GM18502 (cell line): ENCODE measurements at regions not wholly inside any gene's neighbourhood (a gene's known extent, or its start where the extent isn't known, plus 50 kb on each side); places are given as distances from the start of the nearest gene placed in this dataset.
"Not testable (repeated sequence)": the region's sequence is repeated elsewhere in the genome, so short reads cannot be mapped to it uniquely, and the experiment has no call there.

Source experiments
- ATAC-seq: cut with Tn5 transposase; IDR thresholded peaks from one replicate; pipeline ENCODE4 v1.9.1; 2021; ENCODE audit warnings: mild to moderate bottlenecking; ENCODE audit not compliant: unreplicated experiment, poor library complexity

DNA sequence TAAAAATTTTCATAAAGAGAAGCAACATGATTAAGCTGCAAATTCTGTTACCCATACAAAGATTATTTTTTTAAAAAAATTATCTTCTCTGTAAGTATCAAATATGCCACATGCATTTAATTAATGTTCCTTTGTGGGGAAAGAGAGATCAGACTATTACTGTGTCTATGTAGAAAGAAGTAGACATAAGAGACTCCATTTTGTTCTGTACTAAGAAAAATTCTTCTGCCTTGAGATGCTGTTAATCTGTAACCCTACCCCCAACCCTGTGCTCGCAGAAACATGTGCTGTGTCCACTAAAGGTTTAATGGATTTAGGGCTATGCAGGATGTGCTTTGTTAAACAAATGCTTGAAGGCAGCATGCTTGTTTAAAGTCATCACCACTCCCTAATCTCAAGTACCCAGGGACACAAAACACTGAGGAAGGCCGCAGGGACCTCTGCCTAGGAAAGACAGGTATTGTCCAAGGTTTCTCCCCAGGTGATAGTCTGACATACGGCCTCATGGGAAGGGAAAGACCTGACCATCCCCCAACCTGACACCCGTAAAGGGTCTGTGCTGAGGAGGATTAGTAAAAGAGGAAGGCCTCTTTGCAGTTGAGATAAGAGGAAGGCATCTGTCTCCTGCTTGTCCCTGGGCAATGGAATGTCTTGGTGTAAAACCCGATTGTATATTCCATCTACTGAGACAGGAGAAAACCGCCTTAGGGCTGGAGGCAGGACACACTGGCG lies 1260.9 kb upstream of the RAG2 start:
- not testable (repeated sequence) for ATAC-seq

DNA sequence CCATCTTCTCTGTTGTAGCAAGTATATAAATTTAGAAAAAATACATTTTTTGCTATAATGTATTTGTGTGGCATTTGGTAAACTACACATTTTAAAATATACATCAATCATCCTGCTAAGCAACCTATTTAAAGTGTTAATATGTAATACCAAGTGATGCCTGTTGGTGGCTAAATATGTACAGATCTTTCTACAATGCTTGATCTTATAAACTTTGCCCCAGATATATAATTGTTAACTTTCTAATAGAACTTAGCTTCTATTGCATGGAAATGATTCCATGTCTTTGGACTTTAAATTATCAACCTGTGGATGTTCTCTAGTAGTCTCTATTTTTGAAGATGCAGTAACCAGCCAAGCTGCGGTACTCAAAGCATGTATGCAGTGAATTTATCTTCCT lies 1260.4 kb upstream of the RAG2 start:
- no peak for ATAC-seq

DNA sequence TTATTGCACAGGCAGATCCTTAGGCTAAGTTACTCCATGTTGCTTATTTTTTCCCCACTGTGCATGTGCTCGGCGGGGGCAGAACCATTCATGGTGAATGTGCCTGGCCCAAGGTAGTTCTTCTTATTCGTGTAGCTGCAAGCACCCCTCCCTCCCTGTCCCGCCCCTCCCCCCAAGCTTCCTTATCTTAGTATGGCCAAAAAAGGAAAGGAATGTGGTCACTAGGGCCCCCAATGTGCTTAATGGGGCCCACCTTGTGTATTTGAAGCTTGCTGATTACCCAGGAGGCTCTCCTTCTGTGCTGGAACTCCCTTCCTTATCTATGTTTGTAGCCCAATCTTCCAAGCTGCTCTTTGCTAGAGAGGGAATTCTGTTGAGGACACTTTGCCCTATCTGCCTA lies 1259.7 kb upstream of the RAG2 start:
- ATAC-seq, result no peak

DNA sequence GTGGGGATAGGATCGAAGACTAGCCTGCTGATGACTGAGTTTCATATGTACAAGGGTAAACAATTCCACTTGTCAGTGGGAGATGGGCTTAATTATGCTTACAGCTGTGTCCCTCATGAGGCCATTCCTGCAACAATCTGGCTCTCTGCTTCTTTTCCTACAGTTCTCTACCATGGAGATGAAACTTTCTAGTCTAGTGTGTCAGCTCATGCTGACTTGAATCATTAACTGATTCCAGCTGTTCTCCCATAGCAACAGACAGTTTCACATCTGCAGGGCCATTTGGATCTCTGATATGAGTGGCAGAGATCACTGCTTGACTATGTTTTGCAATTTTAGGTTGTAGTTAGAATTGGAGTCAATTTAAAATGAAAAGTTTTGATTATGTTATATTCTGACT lies 1251.7 kb upstream of the RAG2 start:
- ATAC-seq, result no peak

DNA sequence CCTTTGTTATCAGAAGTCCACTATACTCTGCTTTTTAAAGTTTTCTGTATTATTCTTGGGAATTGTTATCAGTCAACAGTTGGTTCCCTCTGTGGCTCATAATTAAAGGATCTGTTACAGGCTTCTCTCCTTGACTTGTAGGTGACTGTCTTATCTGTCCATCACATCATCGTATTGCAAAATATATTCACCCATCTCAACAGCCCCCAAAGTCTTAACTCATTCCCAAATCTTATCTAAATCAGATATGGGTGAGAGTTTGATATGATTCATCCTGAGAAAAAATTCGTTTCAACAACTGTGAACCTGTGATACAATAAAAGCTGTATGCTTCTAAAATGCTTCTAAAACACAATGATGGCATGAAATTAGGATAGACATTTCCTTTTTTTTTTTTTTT lies 1245.6 kb upstream of the RAG2 start:
- no peak for ATAC-seq

DNA sequence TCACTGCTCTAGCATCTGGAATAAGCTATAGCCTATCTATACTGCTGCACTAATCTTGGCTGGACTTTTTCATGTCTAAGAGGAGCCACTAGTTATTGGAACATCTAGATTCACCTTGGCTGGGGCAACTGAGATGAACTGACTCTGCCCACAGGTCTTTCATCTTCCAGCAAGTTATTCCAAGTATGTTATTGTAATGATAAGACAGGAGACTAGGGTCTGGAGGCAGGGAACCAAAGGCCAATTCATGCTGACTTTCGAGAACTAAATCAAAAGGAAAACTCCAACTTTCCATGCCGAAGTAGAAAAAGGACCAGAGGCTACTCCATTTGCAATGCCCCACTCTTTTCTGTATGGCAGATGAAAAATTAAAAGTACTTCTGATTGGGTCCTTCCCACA lies 1243.0 kb upstream of the RAG2 start:
- ATAC-seq, result no peak

GRCh38 chr11:37840345-37840744 lies 1242.3 kb upstream of the RAG2 start:
- not testable (repeated sequence) for ATAC-seq

GRCh38 chr11:37830529-37830928 lies 1232.5 kb upstream of the RAG2 start:
- ATAC-seq, result no peak

GRCh38 chr11:37817727-37818270 lies 1219.8 kb upstream of the RAG2 start:
- ATAC-seq, result no peak

DNA sequence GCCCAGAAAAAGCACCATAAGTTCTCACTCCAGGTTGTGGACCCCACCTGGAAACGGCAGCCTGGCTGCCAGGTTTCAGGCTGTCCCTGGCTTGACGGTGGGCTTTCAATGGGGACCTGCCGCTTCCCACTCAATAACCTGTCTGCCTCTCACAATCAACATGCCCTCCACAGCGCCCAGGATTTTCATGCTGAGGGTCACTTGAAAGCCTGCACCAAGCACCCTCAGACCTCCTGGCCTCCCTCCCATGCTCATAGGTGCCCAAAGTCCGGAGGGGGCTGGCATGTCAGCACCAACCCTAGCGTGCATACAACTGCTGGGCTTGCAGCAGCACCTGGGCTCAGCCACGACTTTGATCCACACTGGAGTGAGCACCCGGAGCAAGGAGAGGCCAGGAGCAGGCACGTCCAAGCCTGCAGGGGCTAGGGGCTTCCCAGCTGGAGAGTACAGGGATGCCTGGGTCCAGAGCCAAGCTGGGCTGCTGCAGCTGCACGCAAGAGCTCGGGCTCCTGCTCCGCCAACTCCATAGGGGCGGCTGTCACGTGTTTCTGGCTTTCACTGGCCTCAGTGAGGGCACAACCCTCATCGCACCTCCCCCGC lies 1214.3 kb upstream of the RAG2 start:
- ATAC-seq, result no peak

DNA sequence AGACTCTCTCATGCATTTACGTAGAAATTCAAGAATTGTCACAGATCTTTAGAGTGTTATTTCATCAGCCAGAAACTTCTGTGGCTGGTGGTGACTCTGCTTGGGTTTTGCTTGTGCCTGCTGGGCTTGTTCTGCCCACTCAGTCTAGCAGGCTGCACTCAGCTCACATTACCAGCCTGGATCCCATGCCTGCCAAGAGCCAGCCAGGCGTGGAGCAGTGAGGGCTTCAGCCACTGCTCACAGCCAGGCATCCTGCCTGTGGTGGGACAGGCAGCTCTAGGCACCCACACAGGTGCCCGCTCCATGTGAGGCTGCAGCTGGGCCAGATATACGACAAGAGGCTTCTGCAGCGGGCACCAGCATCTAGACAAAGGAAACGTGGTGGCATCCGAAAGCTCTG lies 1213.3 kb upstream of the RAG2 start:
- ATAC-seq, result no peak

DNA sequence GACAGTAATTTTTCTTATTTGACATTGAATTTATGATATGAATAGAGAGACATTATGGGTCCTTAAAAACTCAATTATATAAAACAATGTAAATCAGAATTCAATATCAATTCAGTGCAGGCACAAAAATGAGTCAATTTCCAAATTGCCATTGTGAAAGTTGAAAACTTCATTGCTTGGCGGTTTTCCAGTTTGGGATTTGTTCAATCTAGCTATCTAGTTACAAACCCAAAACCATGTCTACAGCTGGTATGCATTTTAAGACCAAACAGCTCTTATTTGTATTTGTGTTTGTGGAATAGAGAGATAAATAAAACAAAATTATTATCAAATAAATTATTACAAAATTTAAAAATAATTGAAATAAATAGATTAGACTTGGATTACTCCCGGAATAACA lies 1206.6 kb upstream of the RAG2 start:
- ATAC-seq, result no peak

DNA sequence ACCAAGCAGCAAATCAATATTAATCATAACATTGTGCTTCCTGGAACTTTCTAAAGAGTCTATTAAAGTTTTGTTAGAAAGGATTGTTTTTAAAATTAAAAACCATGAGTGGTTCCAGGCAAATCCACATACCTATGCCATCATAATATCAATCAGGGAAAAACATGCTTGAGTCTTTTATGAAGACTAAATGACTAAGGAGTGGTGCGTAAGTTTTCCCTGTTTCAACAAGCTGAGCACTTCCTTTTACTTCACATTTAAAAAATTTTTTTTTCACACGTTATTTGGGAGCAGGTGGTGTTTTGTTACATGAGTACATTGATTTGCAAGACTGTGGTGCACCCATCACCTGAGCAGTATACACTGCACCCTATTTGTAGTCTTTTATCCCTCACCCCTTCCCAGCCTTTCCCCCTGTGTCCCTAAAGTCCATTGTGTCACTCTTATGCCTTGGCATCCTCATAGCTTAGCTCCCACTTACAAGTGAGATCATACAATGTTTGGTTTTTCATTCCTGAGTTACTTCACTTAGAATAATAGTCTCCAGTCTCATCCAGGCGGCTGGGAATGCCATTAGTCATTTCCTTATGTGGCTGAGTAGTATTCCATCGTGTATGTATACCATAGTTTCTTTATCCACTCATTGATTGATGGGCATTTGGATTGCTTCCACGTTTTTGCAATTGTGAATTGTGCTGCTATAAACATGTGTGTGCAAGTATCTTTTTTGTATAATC lies 1190.3 kb upstream of the RAG2 start:
- ATAC-seq, result no peak

DNA sequence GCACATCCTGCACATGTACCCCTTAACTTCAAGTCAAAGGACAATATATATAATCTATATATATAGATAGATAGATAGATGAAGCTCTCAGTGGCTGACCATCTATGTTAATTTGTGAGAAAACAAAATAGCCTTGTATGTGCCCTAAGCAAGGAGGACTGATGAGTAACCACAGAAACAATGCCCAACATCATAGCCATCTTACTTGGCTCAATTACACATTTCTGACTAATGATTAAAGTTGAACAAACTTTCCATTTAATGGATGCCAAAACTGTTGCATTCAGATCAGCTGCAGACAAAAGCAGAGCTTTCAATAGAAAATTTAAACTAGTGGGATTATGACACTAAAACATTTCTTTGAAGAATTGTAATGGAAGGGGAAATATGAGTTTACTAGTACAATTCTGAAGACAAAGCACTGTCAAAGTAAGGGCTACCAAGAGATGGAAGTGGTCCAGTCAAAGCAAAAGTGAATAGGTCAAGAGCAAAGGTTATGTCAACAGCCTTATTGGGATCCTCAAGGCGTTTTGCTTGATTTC lies 1188.2 kb upstream of the RAG2 start:
- no peak for ATAC-seq

DNA sequence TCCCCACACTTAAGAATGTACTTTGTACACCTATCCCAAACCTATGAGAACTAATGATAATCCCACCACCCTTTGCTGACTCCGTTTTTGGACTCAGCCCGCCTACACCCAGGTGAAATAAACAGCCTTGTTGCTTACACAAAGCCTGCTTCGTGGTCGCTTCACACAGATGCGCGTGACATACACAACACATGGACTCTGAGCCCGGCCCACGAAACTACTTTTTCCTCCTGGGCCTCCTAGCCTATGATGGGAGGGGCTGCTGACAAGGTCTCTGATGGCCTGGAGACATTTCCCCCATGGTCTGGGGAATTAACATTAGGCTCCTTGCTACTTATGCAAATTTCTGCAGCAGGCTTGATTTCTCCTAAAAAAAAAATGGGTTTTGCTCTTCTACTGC lies 1176.4 kb upstream of the RAG2 start:
- no peak for ATAC-seq

- no peak for ATAC-seq
Observed at GRCh38 chr11:37770145-37770544, 1172.1 kb upstream of the RAG2 start.

DNA sequence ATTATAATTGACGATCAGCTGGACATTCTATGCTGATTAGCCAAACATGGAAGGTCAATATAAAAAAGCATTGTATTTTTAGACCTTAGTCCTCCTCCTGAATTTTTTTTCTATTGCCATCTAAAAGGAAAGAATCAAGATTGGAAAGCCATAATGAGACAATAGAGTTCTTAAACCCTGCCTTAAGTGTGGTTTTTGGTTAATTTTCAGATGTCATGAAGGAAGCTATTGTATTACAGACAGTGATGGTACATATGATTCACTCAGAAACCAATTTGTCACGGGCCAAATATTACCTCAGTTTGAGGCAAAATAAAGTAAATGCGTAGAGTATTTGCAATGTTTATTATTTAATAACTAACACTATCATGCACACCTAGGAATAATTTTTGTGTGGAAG lies 1164.0 kb upstream of the RAG2 start:
- ATAC-seq, result no peak

GRCh38 chr11:37755521-37755920 lies 1157.5 kb upstream of the RAG2 start:
- ATAC-seq, result no peak

GRCh38 chr11:37748641-37749040 lies 1150.6 kb upstream of the RAG2 start:
- ATAC-seq, result no peak

GRCh38 chr11:37747121-37747520 lies 1149.1 kb upstream of the RAG2 start:
- no peak for ATAC-seq

- ATAC-seq, result no peak
Observed at GRCh38 chr11:37727371-37727770, 1129.3 kb upstream of the RAG2 start.
